Transverse colon (tissue), 4 donors: ENCODE measurements at regions not wholly inside any gene's neighbourhood (a gene's known extent, or its start where the extent isn't known, plus 50 kb on each side); places are given as distances from the start of the nearest gene placed in this dataset.
A peak's percentile ranks its signal among the peaks of the same experiment; 100 is the strongest.

ENCODE experiments used
- DNase-seq: peaks from one replicate; pipeline ENCODE4 v3.0.0-alpha.2; 2019
- H3K27ac ChIP-seq, 4 donors: fragments of 200-600 bp; sonication (generic); 2 replicates each; pipeline ENCODE4 v1.5.1; 2016 to 2018; ENCODE audit warnings: inconsistent platforms in 4 of 4
- H3K27me3 ChIP-seq: fragments of 200-600 bp; sonication (generic); 2 replicates; pipeline ENCODE4 v1.5.1; 2017; ENCODE audit warnings: inconsistent platforms
- H3K36me3 ChIP-seq, 4 donors: fragments of 200-600 bp; sonication (generic); 2 replicates each; pipeline ENCODE4 v1.5.1; 2017 to 2019; ENCODE audit warnings: inconsistent platforms in 4 of 4
- H3K4me1 ChIP-seq, 4 donors: fragments of 200-600 bp; sonication (generic); 2 replicates each; pipeline ENCODE4 v1.5.1; 2017 to 2020; ENCODE audit warnings: inconsistent platforms in 4 of 4
- H3K4me3 ChIP-seq, 4 donors: fragments of 200-600 bp; sonication (generic); 1 replicate in 1 of 4; 2 replicates in 3 of 4; pipeline versions ENCODE4 v1.5.1 to v1.6.1; 2017 to 2019; ENCODE audit warnings: inconsistent platforms in 4 of 4
- H3K9me3 ChIP-seq, 2 donors: fragments of 200-600 bp; sonication (generic); 2 replicates each; pipeline ENCODE4 v1.5.1; 2017 to 2019; ENCODE audit warnings: inconsistent platforms in 2 of 2
- EP300 ChIP-seq: sonication (generic); formaldehyde crosslinking; IDR thresholded peaks from one replicate; pipeline ENCODE4 v1.6.1; 2017; ENCODE audit warnings: antibody characterized with exemption, low read depth
- POLR2A ChIP-seq: fragments of 450-650 bp; IDR thresholded peaks from one replicate; pipeline ENCODE4 v1.6.1; 2016; ENCODE audit warnings: antibody characterized with exemption, mild to moderate bottlenecking, moderate library complexity
- POLR2AphosphoS5 ChIP-seq, 3 donors: sonication (generic); formaldehyde crosslinking; IDR thresholded peaks; one replicate each; pipeline ENCODE4 v1.6.1; 2016; ENCODE audit warnings: antibody characterized with exemption in 3 of 3
- WGBS, 2 donors: methylation state at CpG; one replicate each; pipeline ENCODE4 v1.1.5; 2018; ENCODE audit warnings: low coverage in 1 of 2; 5-methylcytosine and 5-hydroxymethylcytosine counted together
- in situ Hi-C, 4 donors: fragments of 200-750 bp; cut with MboI; loops; one replicate each; pipeline versions ENCODE4 v1.15.0 to v1.15.1; 2017; ENCODE audit warnings: low sequenced_read_pairs in 3 of 4, low pct_ligation_motif_present in 1 of 4, low pct_unique_long_range_greater_than_20kb in 1 of 4
- intact Hi-C: fragments of 100-400 bp; cut with DNase I; formaldehyde crosslinking; loops from one replicate; pipeline ENCODE4 v1.15.1; 2023; ENCODE audit warnings: low total_unique reads
- TF ChIP-seq, protein P1 (sequence below), 5 experiments: fragments of 200-600 bp in 3 of 5; fragments of 450-650 bp in 2 of 5; sonication (generic) in 3 of 5; IDR thresholded peaks; 1 replicate in 2 of 5; 2 replicates in 3 of 5; pipeline ENCODE4 v1.5.1; 2016 to 2017; ENCODE audit warnings: antibody characterized with exemption in 5 of 5, inconsistent platforms in 3 of 5, mild to moderate bottlenecking in 2 of 5, moderate library complexity in 1 of 5

DNA sequence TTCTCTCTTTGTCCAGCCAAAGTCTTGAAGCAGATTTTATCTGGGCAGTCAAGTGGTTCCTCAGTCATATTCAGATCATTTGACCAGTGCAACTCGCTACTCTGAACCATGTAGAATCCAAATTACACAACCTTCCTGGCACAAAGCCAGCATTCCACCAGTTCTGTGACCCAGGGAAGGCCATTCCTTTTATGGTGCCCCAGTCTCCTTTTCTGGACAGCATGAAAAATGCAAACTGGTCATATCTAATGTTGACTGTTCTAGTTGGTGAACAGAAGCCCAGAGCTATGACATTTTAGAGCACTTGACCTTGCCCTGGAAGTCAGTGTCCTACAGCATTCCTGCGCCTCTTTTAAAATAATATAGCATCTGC lies 364.6 kb downstream of the BRINP1 start:
- H3K36me3 ChIP-seq = no peaks in the 10 kb centered on the region
- in situ Hi-C loops = no loop called here
- peaks cover 0 to 9% (median 1%) of the 10 kb centered on the region in 4 donors for H3K4me1 ChIP-seq
- WGBS, 2 donors = 38 to 42% methylated on average over 1 to 2 of the region's 2 CpGs
- no peaks in the 10 kb centered on the region for H3K9me3 ChIP-seq
- intact Hi-C loops = no loop called here
- H3K4me3 ChIP-seq = no peak overlapping the region
- peak; percentile 47 for DNase-seq
- H3K27me3 ChIP-seq = no peaks in the 10 kb centered on the region
- H3K27ac ChIP-seq = peak overlapping the region; percentile 45 to 76 (median 62)
- TF ChIP-seq POLR2A (no peak), EP300 (no peak), POLR2AphosphoS5 (IDR thresholded peaks at IDR 0.05) (peak in 1 of 3 donors; percentile 33)
- TF ChIP-seq, protein P1, sequence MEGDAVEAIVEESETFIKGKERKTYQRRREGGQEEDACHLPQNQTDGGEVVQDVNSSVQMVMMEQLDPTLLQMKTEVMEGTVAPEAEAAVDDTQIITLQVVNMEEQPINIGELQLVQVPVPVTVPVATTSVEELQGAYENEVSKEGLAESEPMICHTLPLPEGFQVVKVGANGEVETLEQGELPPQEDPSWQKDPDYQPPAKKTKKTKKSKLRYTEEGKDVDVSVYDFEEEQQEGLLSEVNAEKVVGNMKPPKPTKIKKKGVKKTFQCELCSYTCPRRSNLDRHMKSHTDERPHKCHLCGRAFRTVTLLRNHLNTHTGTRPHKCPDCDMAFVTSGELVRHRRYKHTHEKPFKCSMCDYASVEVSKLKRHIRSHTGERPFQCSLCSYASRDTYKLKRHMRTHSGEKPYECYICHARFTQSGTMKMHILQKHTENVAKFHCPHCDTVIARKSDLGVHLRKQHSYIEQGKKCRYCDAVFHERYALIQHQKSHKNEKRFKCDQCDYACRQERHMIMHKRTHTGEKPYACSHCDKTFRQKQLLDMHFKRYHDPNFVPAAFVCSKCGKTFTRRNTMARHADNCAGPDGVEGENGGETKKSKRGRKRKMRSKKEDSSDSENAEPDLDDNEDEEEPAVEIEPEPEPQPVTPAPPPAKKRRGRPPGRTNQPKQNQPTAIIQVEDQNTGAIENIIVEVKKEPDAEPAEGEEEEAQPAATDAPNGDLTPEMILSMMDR (IDR thresholded peaks at IDR 0.05) = no peak

DNA sequence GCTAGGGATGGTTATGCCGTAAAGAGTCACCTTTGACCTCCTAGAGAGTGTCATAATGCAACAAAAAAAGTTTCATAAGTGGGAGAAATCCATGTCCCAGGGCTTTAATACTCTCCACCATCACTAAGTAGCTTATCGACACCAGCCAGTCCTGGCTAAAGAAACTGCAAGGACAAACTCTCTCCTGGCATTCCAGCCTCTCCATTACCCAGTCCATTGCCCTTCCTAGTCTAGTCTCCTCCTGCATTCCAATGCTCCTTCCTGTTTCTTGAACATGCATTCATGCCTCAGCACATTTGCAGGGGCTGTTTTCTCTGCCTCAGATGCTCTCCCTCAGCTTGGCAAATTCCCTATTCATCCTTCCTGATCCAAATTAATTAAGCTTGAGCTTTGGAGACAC lies 364.1 kb downstream of the BRINP1 start:
- TF ChIP-seq EP300 = no peak
- TF ChIP-seq, protein P1 (IDR thresholded peaks at IDR 0.05) = no peak
- TF ChIP-seq POLR2A = no peak
- TF ChIP-seq POLR2AphosphoS5 (IDR thresholded peaks at IDR 0.05) = no peak
- in situ Hi-C loops (no loop called here), intact Hi-C loops (no loop called here)
- WGBS, 2 donors = 53 to 65% methylated on average over 2 of the region's 2 CpGs
- Histone ChIP-seq H3K9me3 (no peaks in the 10 kb centered on the region), H3K4me3 (no peak overlapping the region), H3K27me3 (no peaks in the 10 kb centered on the region), H3K36me3 (no peaks in the 10 kb centered on the region), H3K27ac (peak overlapping the region; percentile 45 to 76 (median 62)), H3K4me1 (peaks cover 0 to 9% (median 1%) of the 10 kb centered on the region in 4 donors)
- DNase-seq = no peak

DNA sequence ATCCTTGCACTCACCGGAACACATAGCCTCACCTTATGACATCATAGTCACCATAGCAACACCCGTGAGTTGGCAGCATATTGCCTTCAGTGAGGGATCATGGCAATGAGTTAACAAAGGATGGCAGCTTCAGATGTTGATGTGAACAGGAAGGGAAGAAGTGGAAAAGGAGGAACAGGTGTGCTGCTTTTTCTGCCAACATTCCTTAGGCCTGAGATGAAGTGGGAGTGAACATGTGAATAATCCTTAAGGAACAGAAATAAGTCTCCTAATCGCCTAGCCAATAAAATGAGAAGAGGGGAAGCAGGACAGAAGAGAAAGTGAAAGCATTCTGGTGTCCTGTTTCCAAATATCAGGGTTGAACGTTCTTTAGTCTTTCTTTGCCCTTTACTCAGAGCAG lies 360.0 kb downstream of the BRINP1 start:
- Histone ChIP-seq H3K4me3 (no peak overlapping the region), H3K27me3 (no peaks in the 10 kb centered on the region), H3K36me3 (no peaks in the 10 kb centered on the region), H3K4me1 (peaks cover 0 to 9% (median 0%) of the 10 kb centered on the region in 4 donors), H3K9me3 (no peaks in the 10 kb centered on the region), H3K27ac (no peak overlapping the region)
- in situ Hi-C loops (no loop called here), intact Hi-C loops (no loop called here)
- WGBS, 2 donors = 14 to 21% methylated on average over 2 to 4 of the region's 4 CpGs
- DNase-seq = no peak
- TF ChIP-seq POLR2AphosphoS5 (IDR thresholded peaks at IDR 0.05) (no peak), POLR2A (no peak), EP300 (no peak)
- TF ChIP-seq, protein P1 (IDR thresholded peaks at IDR 0.05) = no peak

- H3K27ac ChIP-seq = no peak overlapping the region
- no peaks in the 10 kb centered on the region for H3K36me3 ChIP-seq
These were observed 349.0 kb downstream of the BRINP1 start for GRCh38 chr9:119020284-119020683.

More at GRCh38 chr9:119020284-119020683, 349.0 kb downstream of the BRINP1 start:
- no peak for TF ChIP-seq POLR2A
- TF ChIP-seq EP300 = no peak
- TF ChIP-seq POLR2AphosphoS5 (IDR thresholded peaks at IDR 0.05) = no peak
- TF ChIP-seq, protein P1 (IDR thresholded peaks at IDR 0.05) = no peak
- no peak for DNase-seq
- Histone ChIP-seq H3K4me1 (no peaks in the 10 kb centered on the region), H3K4me3 (no peak overlapping the region), H3K27me3 (no peaks in the 10 kb centered on the region), H3K9me3 (no peaks in the 10 kb centered on the region)
- 71% methylated on average over 6 to 9 of the region's 9 CpGs for WGBS, 2 donors
- in situ Hi-C loops = no loop called here
- intact Hi-C loops = no loop called here
